Thoracic aorta (tissue), 2 donors: ENCODE measurements at regions not wholly inside any gene's neighbourhood (a gene's known extent, or its start where the extent isn't known, plus 50 kb on each side); places are given as distances from the start of the nearest gene placed in this dataset.

ENCODE experiments used
- ATAC-seq: fragments of 150-250 bp; one replicate; pipeline ENCODE4 v1.8.0; 2017; ENCODE audit warnings: low read depth; ENCODE audit not compliant: insufficient number of reproducible peaks, low FRiP score
- DNase-seq: peaks from one replicate; pipeline ENCODE4 v3.0.0-alpha.2; 2020; ENCODE audit warnings: low spot score
- H3K27ac ChIP-seq, 2 donors: fragments of 200-600 bp; sonication (generic); 1 replicate in 1 of 2; 2 replicates in 1 of 2; pipeline ENCODE4 v1.5.1; 2016; ENCODE audit warnings: mild to moderate bottlenecking in 2 of 2, moderate library complexity in 2 of 2
- H3K27me3 ChIP-seq: fragments of 200-600 bp; sonication (generic); replicated peaks from 2 replicates; pipeline ENCODE4 v1.6.0; 2016; ENCODE audit warnings: mild to moderate bottlenecking; ENCODE audit not compliant: insufficient read depth
- H3K36me3 ChIP-seq: fragments of 200-600 bp; sonication (generic); one replicate; pipeline ENCODE4 v1.5.1; 2016
- H3K4me1 ChIP-seq, 2 donors: fragments of 200-600 bp; sonication (generic); 1 replicate in 1 of 2; 2 replicates in 1 of 2; pipeline versions ENCODE4 v1.5.1 to v1.6.0; 2016; ENCODE audit warnings: low read depth in 2 of 2, mild to moderate bottlenecking in 1 of 2; ENCODE audit not compliant: control insufficient read depth in 1 of 2
- H3K4me3 ChIP-seq: fragments of 200-600 bp; sonication (generic); 2 replicates; pipeline ENCODE4 v1.5.1; 2016; ENCODE audit warnings: mild to moderate bottlenecking
- H3K9me3 ChIP-seq: fragments of 200-600 bp; sonication (generic); 2 replicates; pipeline ENCODE4 v1.5.1; 2016
- TF ChIP-seq, protein P1 (sequence below): fragments of 200-600 bp; sonication (generic); IDR thresholded peaks from one replicate; pipeline ENCODE4 v1.5.1; 2019; ENCODE audit warnings: antibody characterized with exemption

DNA sequence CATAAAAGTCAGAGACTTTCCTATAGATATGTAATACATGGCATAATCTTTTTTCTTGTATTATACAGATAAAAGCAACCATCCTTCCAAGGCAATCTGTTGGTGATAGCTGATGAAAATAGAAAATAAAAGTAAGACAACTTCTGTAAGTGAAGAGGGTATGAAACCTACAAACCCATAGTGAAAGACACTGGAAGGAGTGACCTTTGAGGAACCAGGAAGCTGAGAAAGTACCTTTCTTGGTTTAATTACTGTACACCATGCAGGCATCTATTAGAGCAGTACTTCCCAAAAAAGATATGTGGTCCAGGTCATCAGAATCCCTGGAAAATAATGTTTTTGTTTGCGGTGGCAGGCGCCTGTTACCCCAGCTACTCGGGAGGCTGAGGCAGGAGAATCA lies 906.6 kb upstream of the KLHL29 start:
- no peaks in the 10 kb centered on the region for H3K27me3 ChIP-seq
- H3K9me3 ChIP-seq = no peaks in the 10 kb centered on the region
- TF ChIP-seq, protein P1, sequence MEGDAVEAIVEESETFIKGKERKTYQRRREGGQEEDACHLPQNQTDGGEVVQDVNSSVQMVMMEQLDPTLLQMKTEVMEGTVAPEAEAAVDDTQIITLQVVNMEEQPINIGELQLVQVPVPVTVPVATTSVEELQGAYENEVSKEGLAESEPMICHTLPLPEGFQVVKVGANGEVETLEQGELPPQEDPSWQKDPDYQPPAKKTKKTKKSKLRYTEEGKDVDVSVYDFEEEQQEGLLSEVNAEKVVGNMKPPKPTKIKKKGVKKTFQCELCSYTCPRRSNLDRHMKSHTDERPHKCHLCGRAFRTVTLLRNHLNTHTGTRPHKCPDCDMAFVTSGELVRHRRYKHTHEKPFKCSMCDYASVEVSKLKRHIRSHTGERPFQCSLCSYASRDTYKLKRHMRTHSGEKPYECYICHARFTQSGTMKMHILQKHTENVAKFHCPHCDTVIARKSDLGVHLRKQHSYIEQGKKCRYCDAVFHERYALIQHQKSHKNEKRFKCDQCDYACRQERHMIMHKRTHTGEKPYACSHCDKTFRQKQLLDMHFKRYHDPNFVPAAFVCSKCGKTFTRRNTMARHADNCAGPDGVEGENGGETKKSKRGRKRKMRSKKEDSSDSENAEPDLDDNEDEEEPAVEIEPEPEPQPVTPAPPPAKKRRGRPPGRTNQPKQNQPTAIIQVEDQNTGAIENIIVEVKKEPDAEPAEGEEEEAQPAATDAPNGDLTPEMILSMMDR = no peak
- H3K36me3 ChIP-seq = no peaks in the 10 kb centered on the region
- H3K27ac ChIP-seq = no peak overlapping the region
- H3K4me3 ChIP-seq = no peak overlapping the region
- DNase-seq = no peak
- H3K4me1 ChIP-seq = no peaks in the 10 kb centered on the region
- ATAC-seq = no peak

DNA sequence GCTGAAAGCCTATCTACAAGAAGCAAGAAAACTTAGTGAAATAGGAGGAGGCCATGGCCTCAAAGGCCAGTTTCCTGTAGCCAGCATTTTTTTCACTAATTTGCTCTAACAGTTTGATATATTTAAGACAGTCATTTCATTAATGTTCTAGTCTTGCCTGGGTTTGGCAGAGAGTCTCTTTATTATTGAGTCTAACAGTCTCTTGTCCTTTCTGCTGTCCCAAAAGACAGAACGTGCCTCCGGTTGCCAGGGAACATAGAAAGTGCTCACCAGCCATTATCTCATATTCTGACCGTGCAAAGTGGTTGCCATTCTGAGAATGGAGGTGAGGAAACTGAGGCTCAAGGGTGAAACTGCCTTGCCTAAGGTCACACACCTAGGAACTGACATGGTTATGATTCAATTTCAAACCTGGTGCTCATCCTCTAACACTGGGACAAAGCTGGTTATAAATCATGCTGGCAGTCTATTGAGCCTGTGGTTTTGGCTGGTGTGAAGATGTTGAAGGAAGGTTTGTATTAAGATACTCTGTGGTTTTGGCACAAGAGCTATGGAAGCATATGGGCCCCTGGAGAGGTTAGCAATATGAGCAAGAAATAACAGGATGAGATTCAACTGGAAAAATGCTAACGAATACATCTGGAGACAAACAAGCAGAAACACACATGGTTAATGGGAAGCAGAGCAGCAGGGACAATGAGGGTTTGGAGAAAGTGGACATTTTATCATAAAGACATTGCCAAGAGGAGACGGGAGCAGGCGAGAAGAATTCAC lies 903.3 kb upstream of the KLHL29 start:
- Histone ChIP-seq H3K4me3 (no peak overlapping the region), H3K36me3 (no peaks in the 10 kb centered on the region), H3K27ac (no peak overlapping the region), H3K9me3 (no peaks in the 10 kb centered on the region), H3K27me3 (no peaks in the 10 kb centered on the region), H3K4me1 (peaks cover 6% of the 10 kb centered on the region in 2 donors)
- TF ChIP-seq, protein P1 = no peak
- ATAC-seq = peak; percentile 33
- DNase-seq = no peak

DNA sequence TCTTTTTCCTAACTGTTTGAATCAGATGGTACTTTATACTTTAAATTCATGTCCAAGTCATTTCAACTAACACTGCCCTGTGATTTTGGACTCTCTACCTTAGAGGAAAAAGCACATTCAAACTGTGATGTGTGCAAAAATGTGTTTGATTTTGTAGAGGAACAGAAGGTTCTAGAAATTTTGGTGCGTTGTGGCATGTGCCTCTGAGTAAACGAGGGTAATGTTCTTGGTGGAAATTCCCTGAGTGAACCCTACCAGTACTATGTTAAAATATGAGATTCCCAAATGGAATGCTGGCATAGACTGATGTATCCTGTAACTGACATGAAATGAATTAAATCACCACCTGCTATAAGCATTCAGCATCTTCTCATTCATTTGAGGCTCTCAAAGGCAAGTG lies 901.9 kb upstream of the KLHL29 start:
- TF ChIP-seq, protein P1 = no peak
- Histone ChIP-seq H3K4me3 (no peak overlapping the region), H3K27ac (no peak overlapping the region), H3K4me1 (peaks cover 6% of the 10 kb centered on the region in 2 donors), H3K27me3 (no peaks in the 10 kb centered on the region), H3K9me3 (no peaks in the 10 kb centered on the region), H3K36me3 (no peaks in the 10 kb centered on the region)
- DNase-seq (no peak), ATAC-seq (no peak)

DNA sequence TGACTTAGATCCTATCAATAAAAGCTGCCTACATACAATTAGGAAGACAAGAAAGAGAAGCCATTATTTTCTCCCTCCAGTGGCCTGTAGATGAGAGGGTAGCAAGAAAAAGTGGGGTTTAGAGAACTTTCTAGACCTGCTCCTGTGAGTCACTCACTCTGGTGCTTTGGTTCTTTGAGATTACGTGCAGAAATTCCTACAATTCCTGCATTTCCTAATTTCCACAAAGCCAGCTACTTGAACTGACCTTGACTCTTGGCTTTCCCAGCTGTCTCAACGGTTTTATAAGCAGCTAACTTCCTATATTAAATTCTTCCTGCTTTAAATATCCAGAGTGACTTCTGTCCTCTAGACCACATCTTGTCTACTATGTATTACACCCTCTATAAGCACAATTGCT lies 899.5 kb upstream of the KLHL29 start:
- Histone ChIP-seq H3K4me1 (peaks cover 6% of the 10 kb centered on the region in 2 donors), H3K27ac (peak overlapping the region in 1 of 2 donors; percentile 29), H3K36me3 (no peaks in the 10 kb centered on the region), H3K27me3 (no peaks in the 10 kb centered on the region), H3K4me3 (no peak overlapping the region), H3K9me3 (no peaks in the 10 kb centered on the region)
- ATAC-seq = no peak
- no peak for DNase-seq
- TF ChIP-seq, protein P1 = no peak

DNA sequence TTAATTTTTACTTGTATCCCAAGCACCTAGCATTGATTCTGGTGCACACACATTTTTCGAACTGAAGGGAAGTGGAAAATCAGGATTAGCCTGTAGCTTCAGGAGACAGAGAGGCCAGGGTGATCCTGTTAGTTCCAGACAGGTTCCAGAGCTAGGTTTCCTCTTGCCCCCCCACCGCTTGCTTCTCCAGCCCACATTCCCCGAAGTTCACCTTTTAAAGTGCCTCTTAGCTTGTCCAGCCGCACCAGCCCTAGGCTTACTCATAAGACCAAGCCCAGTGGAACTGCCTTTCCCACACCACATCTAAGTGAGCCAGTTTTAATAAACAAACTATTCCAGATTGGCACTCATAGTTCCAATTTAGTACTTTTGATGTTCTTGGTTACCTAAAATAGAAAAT lies 898.6 kb upstream of the KLHL29 start:
- Histone ChIP-seq H3K4me1 (peaks cover 6% of the 10 kb centered on the region in 2 donors), H3K27me3 (no peaks in the 10 kb centered on the region), H3K36me3 (no peaks in the 10 kb centered on the region), H3K27ac (peak overlapping the region in 1 of 2 donors; percentile 23), H3K4me3 (no peak overlapping the region), H3K9me3 (no peaks in the 10 kb centered on the region)
- ATAC-seq (no peak), DNase-seq (no peak)
- TF ChIP-seq, protein P1 = no peak
